ENCODE measurements at regions not wholly inside any gene's neighbourhood (a gene's known extent, or its start where the extent isn't known, plus 50 kb on each side); places are given as distances from the start of the nearest gene placed in this dataset.

GRCh38 chr11:105206633-105207032 lies 67.1 kb upstream of the CARD18 start:
- TF ChIP-seq, protein P1, sequence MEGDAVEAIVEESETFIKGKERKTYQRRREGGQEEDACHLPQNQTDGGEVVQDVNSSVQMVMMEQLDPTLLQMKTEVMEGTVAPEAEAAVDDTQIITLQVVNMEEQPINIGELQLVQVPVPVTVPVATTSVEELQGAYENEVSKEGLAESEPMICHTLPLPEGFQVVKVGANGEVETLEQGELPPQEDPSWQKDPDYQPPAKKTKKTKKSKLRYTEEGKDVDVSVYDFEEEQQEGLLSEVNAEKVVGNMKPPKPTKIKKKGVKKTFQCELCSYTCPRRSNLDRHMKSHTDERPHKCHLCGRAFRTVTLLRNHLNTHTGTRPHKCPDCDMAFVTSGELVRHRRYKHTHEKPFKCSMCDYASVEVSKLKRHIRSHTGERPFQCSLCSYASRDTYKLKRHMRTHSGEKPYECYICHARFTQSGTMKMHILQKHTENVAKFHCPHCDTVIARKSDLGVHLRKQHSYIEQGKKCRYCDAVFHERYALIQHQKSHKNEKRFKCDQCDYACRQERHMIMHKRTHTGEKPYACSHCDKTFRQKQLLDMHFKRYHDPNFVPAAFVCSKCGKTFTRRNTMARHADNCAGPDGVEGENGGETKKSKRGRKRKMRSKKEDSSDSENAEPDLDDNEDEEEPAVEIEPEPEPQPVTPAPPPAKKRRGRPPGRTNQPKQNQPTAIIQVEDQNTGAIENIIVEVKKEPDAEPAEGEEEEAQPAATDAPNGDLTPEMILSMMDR (conservative IDR thresholded peaks at IDR 0.05) = no peak
- no peak for TF ChIP-seq EZH2 (IDR thresholded peaks at IDR 0.05; ENCODE audit: low read depth)

Data from PC-9 (cell line).